22Rv1 (cell line): ENCODE measurements at regions not wholly inside any gene's neighbourhood (a gene's known extent, or its start where the extent isn't known, plus 50 kb on each side); places are given as distances from the start of the nearest gene placed in this dataset.
"Not testable (repeated sequence)": the region's sequence is repeated elsewhere in the genome, so short reads cannot be mapped to it uniquely, and the experiment has no call there.

Source experiments
- CTCF ChIP-seq: fragments of 450-650 bp; IDR thresholded peaks from 2 replicates; pipeline ENCODE4 v1.5.1; 2017; ENCODE audit warnings: mild to moderate bottlenecking
- ZFX ChIP-seq: fragments of 450-650 bp; IDR thresholded peaks from 2 replicates; pipeline ENCODE4 v1.6.1; 2017; ENCODE audit warnings: antibody characterized with exemption, borderline replicate concordance

GRCh38 chr2:87442983-87443577 lies 304.8 kb upstream of the PLGLB2 start:
- not testable (repeated sequence) for TF ChIP-seq CTCF, ZFX
